Common myeloid progenitor, CD34-positive (primary cell): ENCODE measurements at regions not wholly inside any gene's neighbourhood (a gene's known extent, or its start where the extent isn't known, plus 50 kb on each side); places are given as distances from the start of the nearest gene placed in this dataset.

Source experiments
- CTCF ChIA-PET: fragments of 350-600 bp; sonication (Branson Sonifier 250); formaldehyde crosslinking; loops from one replicate; lab custom pipeline; 2021; ENCODE audit warnings: antibody characterized with exemption; lab: Charles Lee
- POLR2A ChIA-PET: fragments of 350-600 bp; sonication (Branson Sonifier 250); formaldehyde crosslinking; loops from one replicate; lab custom pipeline; 2021; ENCODE audit warnings: antibody characterized with exemption; lab: Charles Lee
- DNase-seq, 3 donors: peaks; one replicate each; pipeline versions ENCODE4 v3.0.0 to v3.0.0-alpha.2; 2013
- H3K27ac ChIP-seq, 2 experiments: 1 replicate in 1 of 2; 2 replicates in 1 of 2; pipeline ENCODE4 v1.7.0; 2013; ENCODE audit warnings: inconsistent platforms in 2 of 2, low read length in 2 of 2, mild to moderate bottlenecking in 2 of 2, low read depth in 1 of 2, moderate library complexity in 1 of 2; ENCODE audit not compliant: severe bottlenecking in 2 of 2, insufficient read depth in 1 of 2, poor library complexity in 1 of 2
- H3K27me3 ChIP-seq, 5 experiments: replicated peaks in 2 of 5; 1 replicate in 3 of 5; 2 replicates in 2 of 5; pipeline versions ENCODE4 v1.6.1 to v1.7.0; 2013; ENCODE audit warnings: low read length in 4 of 5, mild to moderate bottlenecking in 2 of 5, moderate library complexity in 2 of 5, inconsistent platforms in 1 of 5; ENCODE audit not compliant: insufficient read depth in 5 of 5, control insufficient read depth in 4 of 5
- H3K36me3 ChIP-seq, 4 experiments: 1 replicate in 2 of 4; 2 replicates in 2 of 4; pipeline versions ENCODE4 v1.6.1 to v1.7.0; 2013; ENCODE audit warnings: low read length in 3 of 4, control low read depth in 1 of 4, mild to moderate bottlenecking in 1 of 4; ENCODE audit not compliant: control insufficient read depth in 4 of 4, insufficient read depth in 4 of 4
- H3K4me1 ChIP-seq, 4 experiments: 1 replicate in 3 of 4; 2 replicates in 1 of 4; pipeline versions ENCODE4 v1.6.1 to v1.7.1; 2013; ENCODE audit warnings: low read length in 3 of 4, mild to moderate bottlenecking in 3 of 4, control low read depth in 1 of 4, inconsistent platforms in 1 of 4, moderate library complexity in 1 of 4; ENCODE audit not compliant: control insufficient read depth in 4 of 4, insufficient read depth in 4 of 4; ENCODE audit errors: control extremely low read depth in 1 of 4
- H3K4me3 ChIP-seq, 7 experiments: 1 replicate in 4 of 7; 2 replicates in 3 of 7; pipeline versions ENCODE4 v1.5.1 to v1.7.0; 2013; ENCODE audit warnings: mild to moderate bottlenecking in 7 of 7, low read length in 6 of 7, moderate library complexity in 6 of 7, inconsistent platforms in 2 of 7, low read depth in 2 of 7, control low read depth in 1 of 7; ENCODE audit not compliant: insufficient read depth in 4 of 7, control insufficient read depth in 1 of 7; ENCODE audit errors: extremely low read depth in 1 of 7
- H3K9me3 ChIP-seq, 5 experiments: 1 replicate in 4 of 5; 2 replicates in 1 of 5; pipeline versions ENCODE4 v1.6.1 to v1.7.1; 2013; ENCODE audit warnings: low read length in 4 of 5, mild to moderate bottlenecking in 2 of 5, inconsistent platforms in 1 of 5, low read depth in 1 of 5, moderate library complexity in 1 of 5; ENCODE audit not compliant: control insufficient read depth in 4 of 5, insufficient read depth in 2 of 5; ENCODE audit errors: control extremely low read depth in 1 of 5
- WGBS: methylation state at CpG from one replicate; pipeline ENCODE4 v1.1.5; 2013; ENCODE audit not compliant: insufficient coverage; 5-methylcytosine and 5-hydroxymethylcytosine counted together

DNA sequence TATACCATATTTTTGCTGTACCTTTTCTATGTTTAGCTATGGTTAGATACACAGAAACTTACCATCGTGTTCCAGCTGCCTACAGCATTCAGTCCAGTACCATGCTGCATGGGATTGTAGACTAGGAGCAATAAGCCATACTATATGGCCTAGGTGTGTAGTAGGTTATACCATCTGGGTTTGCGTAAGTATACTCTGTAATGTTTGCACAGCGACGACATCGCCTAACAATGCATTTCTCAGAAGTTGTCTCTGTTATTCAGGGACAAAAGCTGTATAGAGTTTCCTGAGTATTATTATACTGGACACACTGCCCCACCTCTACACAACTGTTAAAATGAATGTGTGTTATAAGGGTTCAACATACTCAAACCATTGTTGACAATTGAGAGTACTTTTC, 93.8 kb upstream of the MKI67 start:
- no peak for DNase-seq
- no peaks in the 10 kb centered on the region for H3K36me3 ChIP-seq
- POLR2A ChIA-PET = no interaction called here
- H3K4me3 ChIP-seq = no peak overlapping the region
- no peaks in the 10 kb centered on the region for H3K27me3 ChIP-seq
- no peaks in the 10 kb centered on the region for H3K9me3 ChIP-seq
- H3K27ac ChIP-seq = no peak overlapping the region
- no CpG with 5 or more reads among the region's 5 CpGs for WGBS
- peaks cover 3 to 30% (median 9%) of the 10 kb centered on the region in 4 experiments for H3K4me1 ChIP-seq
- CTCF ChIA-PET = no interaction called here

DNA sequence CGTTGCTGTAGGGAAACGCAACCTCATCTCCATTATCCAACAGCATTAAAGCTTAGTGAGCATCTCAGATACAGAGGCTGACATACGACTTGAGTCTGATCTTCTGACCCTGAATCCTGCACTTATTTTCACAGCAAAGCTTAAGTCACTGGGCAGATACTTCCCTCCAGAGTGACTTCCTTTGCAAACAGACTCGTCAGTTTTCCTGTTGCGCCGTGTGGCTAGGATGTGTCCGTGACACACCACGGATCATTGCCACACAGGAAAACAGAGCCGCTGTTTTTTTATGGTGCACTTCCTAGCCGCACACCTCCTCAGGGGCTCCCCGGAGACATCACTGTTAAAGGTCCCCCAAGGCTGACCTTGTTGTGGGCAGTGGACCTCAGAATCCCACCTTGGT, 94.9 kb upstream of the MKI67 start:
- WGBS = 19% methylated on average over 11 of the region's 11 CpGs
- Histone ChIP-seq H3K27me3 (no peaks in the 10 kb centered on the region), H3K36me3 (no peaks in the 10 kb centered on the region), H3K4me3 (peak overlapping the region in 2 of 7 experiments; percentile 0 to 27), H3K27ac (no peak overlapping the region), H3K9me3 (no peaks in the 10 kb centered on the region), H3K4me1 (peaks cover 3 to 30% (median 9%) of the 10 kb centered on the region in 4 experiments)
- ChIA-PET CTCF (interaction anchor here (1.0 to 1.4 kb wide), 2 partner anchors 13 to 148 kb away, joined by 3 to 5 read pairs; no protein-coding TSS in a partner anchor), POLR2A (no interaction called here)
- DNase-seq = no peak

DNA sequence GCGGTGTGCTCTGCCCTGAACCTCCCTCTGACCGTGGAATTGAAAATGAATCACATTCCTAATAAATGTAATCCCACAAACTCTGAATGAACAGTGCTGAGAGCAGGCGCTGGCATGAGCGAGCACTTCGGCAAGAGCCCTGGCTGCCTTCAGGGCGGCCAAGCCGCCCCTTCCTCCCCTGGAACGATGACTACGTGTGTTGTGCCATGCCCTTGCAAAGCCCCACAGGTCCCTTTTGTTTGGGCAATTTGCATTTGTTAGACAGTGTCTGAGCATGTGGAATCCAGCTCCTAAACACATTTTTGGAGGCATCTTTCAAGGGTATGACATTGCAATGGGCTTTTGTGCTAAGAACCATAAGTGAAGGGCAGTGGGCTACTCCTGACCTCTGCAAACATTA, 95.6 kb upstream of the MKI67 start:
- H3K9me3 ChIP-seq = no peaks in the 10 kb centered on the region
- WGBS = 82% methylated on average over 9 of the region's 9 CpGs
- POLR2A ChIA-PET = no interaction called here
- peaks cover 3 to 30% (median 9%) of the 10 kb centered on the region in 4 experiments for H3K4me1 ChIP-seq
- H3K36me3 ChIP-seq = no peaks in the 10 kb centered on the region
- no peak for DNase-seq
- H3K4me3 ChIP-seq = no peak overlapping the region
- no peak overlapping the region for H3K27ac ChIP-seq
- no peaks in the 10 kb centered on the region for H3K27me3 ChIP-seq
- CTCF ChIA-PET = interaction anchor here (1.0 to 1.7 kb wide), 4 partner anchors 9 to 149 kb away, joined by 3 to 12 read pairs (median 4); no protein-coding TSS in a partner anchor

DNA sequence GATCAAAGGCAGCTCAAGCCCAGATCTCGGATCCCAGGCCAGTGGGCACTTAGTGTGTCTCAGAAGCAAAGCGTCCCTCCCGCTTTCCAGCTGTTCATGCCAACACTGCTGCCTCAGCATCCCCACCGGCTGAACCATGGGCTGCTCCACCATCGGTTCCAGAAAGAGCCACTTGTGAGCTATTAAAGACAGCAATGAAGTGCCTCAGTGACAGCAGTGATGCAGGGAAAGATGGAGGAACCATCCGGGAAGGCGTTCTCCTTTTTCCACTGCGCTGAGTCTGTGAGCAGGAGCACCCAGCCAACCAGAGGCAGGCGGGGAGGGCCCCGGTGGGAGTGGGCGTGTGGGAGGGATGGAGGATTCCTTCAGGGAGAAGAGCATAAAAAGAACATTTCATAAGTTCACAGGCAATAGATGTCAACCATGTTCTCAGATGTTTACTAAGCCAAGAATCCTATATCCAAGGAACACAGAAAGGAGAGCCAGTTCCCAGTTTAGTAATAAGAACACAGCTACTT, 96.2 kb upstream of the MKI67 start:
- H3K27me3 ChIP-seq = no peaks in the 10 kb centered on the region

DNA sequence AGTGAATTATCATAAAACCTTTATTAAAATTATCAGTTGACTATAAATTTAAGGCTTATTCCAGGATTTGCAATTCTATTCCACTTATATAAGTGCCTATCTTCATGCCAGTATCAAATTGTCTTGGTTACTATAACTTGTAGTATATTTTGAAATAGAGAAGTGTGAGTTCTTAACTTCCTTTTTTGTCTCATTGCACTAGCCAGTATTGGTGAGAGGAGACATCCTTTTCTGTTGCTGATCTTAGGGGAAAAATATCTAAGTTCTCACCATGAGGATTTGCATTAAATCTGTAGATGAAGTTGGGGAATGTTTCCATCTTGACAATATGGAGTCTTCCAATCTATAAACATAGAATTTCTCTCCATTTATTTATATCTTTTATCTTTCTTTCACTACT, 104.2 kb upstream of the MKI67 start:
- H3K4me3 ChIP-seq = no peak overlapping the region
- no peaks in the 10 kb centered on the region for H3K4me1 ChIP-seq
- peak in 2 of 3 donors; percentile 17 to 19 for DNase-seq
- H3K9me3 ChIP-seq = peaks cover 0 to 18% (median 6%) of the 10 kb centered on the region in 5 experiments
- POLR2A ChIA-PET = no interaction called here
- CTCF ChIA-PET = no interaction called here
- no peaks in the 10 kb centered on the region for H3K36me3 ChIP-seq
- peaks cover 0 to 8% (median 0%) of the 10 kb centered on the region in 5 experiments for H3K27me3 ChIP-seq
- no peak overlapping the region for H3K27ac ChIP-seq

More for the DNA sequence above, 96.2 kb upstream of the MKI67 start:
- ChIA-PET POLR2A (no interaction called here), CTCF (interaction anchor here (1.1 to 1.7 kb wide), 3 partner anchors 10 to 46 kb away, joined by 4 to 12 read pairs (median 5); no protein-coding TSS in a partner anchor)
- DNase-seq = no peak
- Histone ChIP-seq H3K4me1 (peaks cover 3 to 25% (median 9%) of the 10 kb centered on the region in 4 experiments), H3K9me3 (no peaks in the 10 kb centered on the region), H3K27ac (no peak overlapping the region), H3K36me3 (no peaks in the 10 kb centered on the region), H3K4me3 (no peak overlapping the region)
- WGBS = 80% methylated on average over 7 of the region's 11 CpGs

DNA sequence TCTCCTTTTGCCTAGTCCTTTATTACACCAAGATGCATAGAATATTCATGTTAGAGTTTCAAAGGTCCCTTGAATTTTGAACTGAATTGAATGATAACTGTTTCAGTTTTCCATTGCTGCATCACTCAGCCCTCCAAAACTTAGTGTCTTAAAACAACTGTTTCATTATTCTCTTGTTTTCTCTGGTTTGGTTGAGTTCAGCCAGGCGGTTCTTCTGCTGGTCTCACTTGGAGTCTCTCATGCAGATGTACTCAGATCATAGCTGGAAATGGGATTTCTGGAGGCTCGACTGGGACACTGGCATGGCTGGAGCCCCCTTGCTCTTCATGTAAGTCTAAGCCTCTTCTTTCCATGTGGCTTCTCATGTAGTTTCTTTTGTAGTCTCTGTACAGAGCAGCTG, 107.2 kb upstream of the MKI67 start:
- H3K36me3 ChIP-seq = no peaks in the 10 kb centered on the region
- DNase-seq = no peak
- H3K4me3 ChIP-seq = no peak overlapping the region
- ChIA-PET POLR2A (no interaction called here), CTCF (no interaction called here)
- no peak overlapping the region for H3K27ac ChIP-seq
- no peaks in the 10 kb centered on the region for H3K4me1 ChIP-seq
- peaks cover 0 to 18% (median 6%) of the 10 kb centered on the region in 5 experiments for H3K9me3 ChIP-seq
- H3K27me3 ChIP-seq = peaks cover 0 to 13% (median 4%) of the 10 kb centered on the region in 5 experiments
- 100% methylated on average over 2 of the region's 2 CpGs for WGBS

DNA sequence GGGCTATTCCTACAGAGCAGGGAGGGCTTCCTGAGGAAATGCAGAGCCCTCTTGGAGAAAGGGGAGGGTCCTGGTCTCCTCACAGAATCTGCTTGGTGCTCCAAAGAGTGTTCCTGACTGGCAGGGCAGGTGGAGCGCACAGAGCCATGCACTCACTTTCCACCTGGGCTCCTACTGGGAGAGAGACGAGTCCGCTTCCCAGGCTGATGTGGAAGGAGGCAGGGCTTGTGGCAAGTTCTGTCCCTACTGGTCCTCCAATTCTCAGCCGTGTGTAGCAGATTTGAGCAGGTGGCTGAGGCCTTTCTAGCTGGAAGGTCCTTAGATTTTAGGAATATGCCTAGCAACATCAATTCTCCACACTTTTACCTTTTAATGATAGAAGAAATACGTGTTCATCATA, 111.5 kb upstream of the MKI67 start:
- Histone ChIP-seq H3K27me3 (peaks cover 0 to 11% (median 8%) of the 10 kb centered on the region in 5 experiments), H3K4me3 (no peak overlapping the region), H3K9me3 (peaks cover 0 to 14% (median 6%) of the 10 kb centered on the region in 5 experiments), H3K36me3 (no peaks in the 10 kb centered on the region), H3K27ac (no peak overlapping the region), H3K4me1 (no peaks in the 10 kb centered on the region)
- DNase-seq = no peak
- 84% methylated on average over 2 of the region's 5 CpGs for WGBS
- CTCF ChIA-PET = no interaction called here
- POLR2A ChIA-PET = no interaction called here
